Fibroblast of lung (primary cell): ENCODE measurements at regions not wholly inside any gene's neighbourhood (a gene's known extent, or its start where the extent isn't known, plus 50 kb on each side); places are given as distances from the start of the nearest gene placed in this dataset.

Source experiments
- EZH2 ChIP-seq: IDR thresholded peaks from 2 replicates; pipeline ENCODE4 v1.5.1; 2012; ENCODE audit warnings: low read length, control low read depth, mild to moderate bottlenecking; ENCODE audit errors: missing control alignments
- TF ChIP-seq, protein P1 (sequence below), 2 donors: IDR thresholded peaks in 1 of 2; conservative IDR thresholded peaks in 1 of 2; 1 replicate in 1 of 2; 2 replicates in 1 of 2; pipeline ENCODE4 v1.5.1; 2011 to 2012; ENCODE audit warnings: low read length in 2 of 2, control low read depth in 1 of 2, inconsistent platforms in 1 of 2, low read depth in 1 of 2, mild to moderate bottlenecking in 1 of 2

DNA sequence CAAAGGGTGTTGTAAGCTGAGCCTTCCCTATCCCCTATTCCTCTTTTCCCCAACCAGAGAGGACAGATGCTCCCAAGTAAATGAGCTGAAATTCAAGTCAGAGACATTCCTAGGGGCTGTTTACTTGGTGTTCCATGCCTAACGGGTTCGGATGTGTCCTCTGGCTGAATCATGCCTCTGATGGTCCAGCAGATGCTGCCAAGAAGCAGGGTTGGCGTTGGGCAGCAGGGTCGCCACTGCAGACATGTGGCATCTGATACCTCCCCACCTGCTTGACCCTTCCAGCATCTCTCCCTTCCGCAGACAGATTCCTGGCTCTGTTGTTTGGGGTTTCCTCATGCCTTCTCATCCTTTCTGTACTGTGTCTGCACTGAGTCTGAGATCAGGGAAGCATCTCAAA, 108.3 kb downstream of the HNRNPLL start:
- TF ChIP-seq, protein P1, sequence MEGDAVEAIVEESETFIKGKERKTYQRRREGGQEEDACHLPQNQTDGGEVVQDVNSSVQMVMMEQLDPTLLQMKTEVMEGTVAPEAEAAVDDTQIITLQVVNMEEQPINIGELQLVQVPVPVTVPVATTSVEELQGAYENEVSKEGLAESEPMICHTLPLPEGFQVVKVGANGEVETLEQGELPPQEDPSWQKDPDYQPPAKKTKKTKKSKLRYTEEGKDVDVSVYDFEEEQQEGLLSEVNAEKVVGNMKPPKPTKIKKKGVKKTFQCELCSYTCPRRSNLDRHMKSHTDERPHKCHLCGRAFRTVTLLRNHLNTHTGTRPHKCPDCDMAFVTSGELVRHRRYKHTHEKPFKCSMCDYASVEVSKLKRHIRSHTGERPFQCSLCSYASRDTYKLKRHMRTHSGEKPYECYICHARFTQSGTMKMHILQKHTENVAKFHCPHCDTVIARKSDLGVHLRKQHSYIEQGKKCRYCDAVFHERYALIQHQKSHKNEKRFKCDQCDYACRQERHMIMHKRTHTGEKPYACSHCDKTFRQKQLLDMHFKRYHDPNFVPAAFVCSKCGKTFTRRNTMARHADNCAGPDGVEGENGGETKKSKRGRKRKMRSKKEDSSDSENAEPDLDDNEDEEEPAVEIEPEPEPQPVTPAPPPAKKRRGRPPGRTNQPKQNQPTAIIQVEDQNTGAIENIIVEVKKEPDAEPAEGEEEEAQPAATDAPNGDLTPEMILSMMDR (conservative IDR thresholded peaks at IDR 0.05 in 1 of 2, IDR thresholded peaks at IDR 0.05 in 1 of 2; ENCODE audit: low read depth in 1 of 2, low read length in 2 of 2) = no peak
- TF ChIP-seq EZH2 = no peak
